Endothelial cell of umbilical vein (primary cell): ENCODE measurements at regions not wholly inside any gene's neighbourhood (a gene's known extent, or its start where the extent isn't known, plus 50 kb on each side); places are given as distances from the start of the nearest gene placed in this dataset.

Experiments
- EZH2 ChIP-seq: IDR thresholded peaks from 2 replicates; pipeline ENCODE4 v1.6.1; 2012; ENCODE audit warnings: borderline replicate concordance, low read depth, mild to moderate bottlenecking, moderate library complexity, low read length, inconsistent platforms; ENCODE audit not compliant: severe bottlenecking
- FOS ChIP-seq: IDR thresholded peaks from 2 replicates; pipeline ENCODE4 v1.6.1; 2011; ENCODE audit warnings: mild to moderate bottlenecking, low read length, moderate library complexity, borderline replicate concordance; ENCODE audit not compliant: insufficient read depth
- JUN ChIP-seq: IDR thresholded peaks from 2 replicates; pipeline ENCODE4 v1.6.1; 2011; ENCODE audit warnings: borderline replicate concordance, low read depth; ENCODE audit not compliant: insufficient read length, insufficient read depth
- MYC ChIP-seq: IDR thresholded peaks from one replicate; pipeline ENCODE4 v1.6.1; 2011; ENCODE audit warnings: mild to moderate bottlenecking, low read depth, low read length
- POLR2A ChIP-seq: IDR thresholded peaks from 2 replicates; pipeline ENCODE4 v1.6.1; 2012; ENCODE audit warnings: low read depth, mild to moderate bottlenecking, control low read depth, low read length
- POLR2AphosphoS5 ChIP-seq: IDR thresholded peaks from 2 replicates; pipeline ENCODE4 v1.6.1; 2012; ENCODE audit warnings: low read depth, mild to moderate bottlenecking, control low read depth, low read length, moderate library complexity; ENCODE audit not compliant: insufficient read depth
- TF ChIP-seq, protein P1 (sequence below), 2 donors: IDR thresholded peaks; 1 replicate in 1 of 2; 2 replicates in 1 of 2; pipeline ENCODE4 v1.5.1; 2011; ENCODE audit warnings: low read length in 2 of 2, mild to moderate bottlenecking in 2 of 2, moderate library complexity in 2 of 2, control low read depth in 1 of 2, inconsistent platforms in 1 of 2, low read depth in 1 of 2; ENCODE audit not compliant: insufficient read depth in 1 of 2; ENCODE audit errors: extremely low read depth in 1 of 2
- TF ChIP-seq, protein P2 (sequence below): IDR thresholded peaks from 2 replicates; pipeline ENCODE4 v1.6.1; 2011; ENCODE audit not compliant: insufficient read depth, insufficient read length

DNA sequence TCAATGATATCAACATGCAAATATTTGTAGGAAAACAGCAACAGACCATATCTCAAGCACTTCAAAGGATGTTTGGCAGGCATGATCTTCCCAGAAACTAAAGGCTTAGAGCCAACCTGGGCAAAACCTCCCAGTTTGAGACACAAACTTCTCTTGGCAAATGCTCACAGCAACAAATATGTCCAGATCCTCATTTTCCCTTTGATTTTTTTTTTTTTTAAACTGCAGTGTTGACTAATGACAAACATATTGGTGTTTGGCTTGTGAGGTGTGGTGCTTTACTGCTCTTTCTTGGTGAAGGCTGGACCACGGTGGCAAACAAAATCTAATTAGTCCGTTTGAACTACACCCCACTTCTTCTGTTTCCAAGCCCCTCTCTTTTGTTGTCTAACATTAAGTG lies 87.2 kb downstream of the EBLN2 start:
- TF ChIP-seq, protein P1, sequence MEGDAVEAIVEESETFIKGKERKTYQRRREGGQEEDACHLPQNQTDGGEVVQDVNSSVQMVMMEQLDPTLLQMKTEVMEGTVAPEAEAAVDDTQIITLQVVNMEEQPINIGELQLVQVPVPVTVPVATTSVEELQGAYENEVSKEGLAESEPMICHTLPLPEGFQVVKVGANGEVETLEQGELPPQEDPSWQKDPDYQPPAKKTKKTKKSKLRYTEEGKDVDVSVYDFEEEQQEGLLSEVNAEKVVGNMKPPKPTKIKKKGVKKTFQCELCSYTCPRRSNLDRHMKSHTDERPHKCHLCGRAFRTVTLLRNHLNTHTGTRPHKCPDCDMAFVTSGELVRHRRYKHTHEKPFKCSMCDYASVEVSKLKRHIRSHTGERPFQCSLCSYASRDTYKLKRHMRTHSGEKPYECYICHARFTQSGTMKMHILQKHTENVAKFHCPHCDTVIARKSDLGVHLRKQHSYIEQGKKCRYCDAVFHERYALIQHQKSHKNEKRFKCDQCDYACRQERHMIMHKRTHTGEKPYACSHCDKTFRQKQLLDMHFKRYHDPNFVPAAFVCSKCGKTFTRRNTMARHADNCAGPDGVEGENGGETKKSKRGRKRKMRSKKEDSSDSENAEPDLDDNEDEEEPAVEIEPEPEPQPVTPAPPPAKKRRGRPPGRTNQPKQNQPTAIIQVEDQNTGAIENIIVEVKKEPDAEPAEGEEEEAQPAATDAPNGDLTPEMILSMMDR (IDR thresholded peaks at IDR 0.05; ENCODE audit: extremely low read depth in 1 of 2, insufficient read depth in 1 of 2, low read depth in 1 of 2, low read length in 2 of 2): no peak
- no peak for TF ChIP-seq FOS
- TF ChIP-seq, protein P2, sequence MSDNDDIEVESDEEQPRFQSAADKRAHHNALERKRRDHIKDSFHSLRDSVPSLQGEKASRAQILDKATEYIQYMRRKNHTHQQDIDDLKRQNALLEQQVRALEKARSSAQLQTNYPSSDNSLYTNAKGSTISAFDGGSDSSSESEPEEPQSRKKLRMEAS: no peak
- TF ChIP-seq POLR2A: no peak
- no peak for TF ChIP-seq POLR2AphosphoS5
- TF ChIP-seq EZH2: no peak
- no peak for TF ChIP-seq JUN
- TF ChIP-seq MYC: no peak
